GM18858 (cell line): ENCODE measurements at regions not wholly inside any gene's neighbourhood (a gene's known extent, or its start where the extent isn't known, plus 50 kb on each side); places are given as distances from the start of the nearest gene placed in this dataset.
A peak's percentile ranks its signal among the peaks of the same experiment; 100 is the strongest.
"Not testable (repeated sequence)": the region's sequence is repeated elsewhere in the genome, so short reads cannot be mapped to it uniquely, and the experiment has no call there.

Source experiments
- ATAC-seq: cut with Tn5 transposase; IDR thresholded peaks from one replicate; pipeline ENCODE4 v1.9.1; 2021; ENCODE audit not compliant: unreplicated experiment

GRCh38 chrX:3811331-3812311 is 98.2 kb upstream of the PRKX start:
- peak; percentile 24 for ATAC-seq

- no peak for ATAC-seq
Measured at GRCh38 chrX:3807906-3808305, 94.5 kb upstream of the PRKX start.

DNA sequence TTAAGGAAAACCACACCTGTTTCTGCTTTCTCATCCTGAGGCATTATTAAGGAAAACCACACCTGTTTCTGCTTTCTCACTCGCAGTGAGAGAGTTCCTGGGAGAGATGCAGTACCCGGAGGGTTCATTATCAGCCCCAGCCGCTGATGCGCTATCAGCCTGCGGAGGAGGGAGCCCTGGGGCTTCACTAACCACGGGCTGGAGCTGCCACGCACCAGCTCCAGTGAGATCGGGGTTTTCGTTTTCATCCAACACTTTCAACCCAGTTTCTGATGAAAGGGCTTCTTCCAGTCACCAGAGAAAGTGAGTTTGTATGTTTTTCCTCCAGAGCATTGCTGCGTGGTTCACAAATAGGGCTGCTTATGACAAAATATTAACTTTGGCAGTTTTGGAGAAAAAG is 93.2 kb upstream of the PRKX start:
- ATAC-seq = no peak

- no peak for ATAC-seq
Measured at GRCh38 chrX:3803713-3804112, 90.3 kb upstream of the PRKX start.

DNA sequence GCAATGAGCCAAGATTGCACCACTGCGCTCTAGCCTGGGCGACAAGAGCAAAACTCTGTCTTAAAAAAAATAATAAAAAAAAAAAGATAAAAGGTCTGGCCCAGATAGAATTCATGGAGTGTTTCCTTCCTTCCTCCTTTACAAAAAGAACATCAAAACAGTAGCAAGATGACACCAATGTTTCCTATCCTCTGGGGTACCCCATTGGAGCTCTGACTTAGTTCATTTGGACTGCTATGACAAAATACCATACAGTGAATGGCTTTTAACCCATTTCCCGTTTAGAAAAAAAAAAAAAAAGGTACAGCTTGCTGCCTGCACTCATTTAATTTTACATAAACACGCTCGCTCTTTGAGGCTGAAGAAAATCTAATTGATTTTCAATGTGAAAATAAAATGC is 89.9 kb upstream of the PRKX start:
- ATAC-seq = no peak

- ATAC-seq = not testable (repeated sequence)
Measured at GRCh38 chrX:3795411-3795810, 82.0 kb upstream of the PRKX start.

DNA sequence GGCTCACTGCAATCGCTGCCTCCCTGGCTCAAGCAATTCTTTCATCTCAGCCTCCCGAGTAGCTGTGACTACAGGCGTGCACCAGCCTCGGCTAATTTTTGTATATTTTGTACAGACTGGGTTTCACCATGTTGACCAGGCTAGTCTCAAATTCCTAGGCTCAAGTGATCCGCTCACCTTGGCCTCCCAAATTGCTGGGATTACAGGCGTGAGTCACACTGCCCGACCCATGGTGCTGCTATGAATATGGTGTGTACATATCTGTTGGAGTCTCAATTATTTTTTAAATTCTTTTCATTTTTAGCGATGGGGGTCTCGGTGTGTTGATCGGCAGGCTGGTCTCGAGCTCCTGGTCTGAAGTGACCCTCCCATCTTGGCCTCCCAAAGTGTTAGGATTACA is 78.0 kb upstream of the PRKX start:
- no peak for ATAC-seq

DNA sequence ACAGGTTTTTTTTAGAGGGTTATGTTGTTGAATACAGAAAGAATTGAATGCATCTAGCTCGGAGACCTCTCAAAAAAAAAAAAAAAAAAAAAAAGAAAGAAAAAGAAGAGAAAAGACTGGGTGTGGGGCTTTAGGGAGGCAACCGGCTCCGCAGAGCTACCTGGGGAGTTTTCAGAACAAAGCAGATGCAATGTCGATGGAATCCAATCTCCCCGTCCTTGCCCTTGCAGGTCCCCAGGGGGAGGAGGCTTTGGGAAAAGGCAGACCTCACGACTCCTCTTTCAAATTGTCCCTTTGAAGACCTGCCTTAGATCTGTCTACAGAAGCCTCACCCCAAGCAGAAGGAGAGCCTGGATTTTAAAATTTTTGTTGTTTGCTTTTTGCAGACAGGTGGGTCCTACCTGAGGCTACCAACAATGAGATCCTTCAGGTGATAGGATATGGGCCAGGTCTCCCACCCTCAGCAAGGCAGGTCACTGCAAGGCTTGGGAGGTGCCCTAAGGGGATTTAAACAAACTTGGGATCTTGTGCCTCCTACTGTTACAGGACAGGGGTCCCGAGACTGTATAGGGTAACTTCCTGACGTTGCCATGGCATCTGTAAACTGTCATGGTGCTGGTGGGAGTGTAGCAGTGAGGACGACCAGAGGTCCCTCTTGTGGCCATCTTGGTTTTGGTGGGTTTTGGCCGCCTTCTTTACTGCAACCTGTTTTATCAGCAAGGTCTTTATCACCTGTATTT is 75.2 kb upstream of the PRKX start:
- no peak for ATAC-seq

DNA sequence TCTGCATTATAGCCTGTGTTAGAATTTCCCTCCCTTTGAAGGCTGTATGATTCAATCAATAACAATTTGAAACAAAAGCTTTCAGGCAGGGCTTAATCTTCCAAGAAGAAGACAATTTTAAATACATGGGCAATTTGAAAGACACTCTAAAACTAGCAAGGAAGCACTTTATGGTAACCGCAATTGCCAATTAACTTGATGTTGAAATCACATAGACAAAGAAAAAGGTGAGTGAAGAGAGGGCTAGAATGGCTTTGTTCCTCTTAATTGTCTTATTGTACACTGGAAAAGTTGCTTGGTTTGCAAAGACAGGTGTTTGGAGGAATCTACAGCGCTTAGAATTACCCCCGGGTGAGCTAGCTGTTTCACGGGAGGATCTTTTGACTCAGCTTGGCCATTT is 74.4 kb upstream of the PRKX start:
- no peak for ATAC-seq

DNA sequence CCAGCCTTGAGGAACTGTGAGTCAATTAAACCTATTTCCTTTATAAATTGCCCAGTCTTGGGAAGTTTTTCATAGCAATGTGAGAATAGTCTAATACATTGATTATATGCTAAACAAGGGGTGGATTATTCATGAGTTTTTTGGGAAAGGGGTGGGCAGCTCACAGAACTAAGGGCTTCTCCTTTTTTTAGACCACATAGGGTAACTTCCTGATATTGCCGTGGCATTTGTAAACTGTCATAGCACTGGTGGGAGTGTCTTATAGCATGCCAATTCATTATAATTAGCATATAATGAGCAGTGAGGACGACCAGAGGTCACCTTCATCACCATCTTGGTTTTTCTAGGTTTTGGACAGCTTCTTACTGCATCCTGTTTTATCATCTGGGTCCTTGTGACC is 72.4 kb upstream of the PRKX start:
- not testable (repeated sequence) for ATAC-seq

GRCh38 chrX:3780564-3780963 is 67.1 kb upstream of the PRKX start:
- ATAC-seq = no peak

- ATAC-seq = no peak
Measured at GRCh38 chrX:3779546-3779945, 66.1 kb upstream of the PRKX start.

DNA sequence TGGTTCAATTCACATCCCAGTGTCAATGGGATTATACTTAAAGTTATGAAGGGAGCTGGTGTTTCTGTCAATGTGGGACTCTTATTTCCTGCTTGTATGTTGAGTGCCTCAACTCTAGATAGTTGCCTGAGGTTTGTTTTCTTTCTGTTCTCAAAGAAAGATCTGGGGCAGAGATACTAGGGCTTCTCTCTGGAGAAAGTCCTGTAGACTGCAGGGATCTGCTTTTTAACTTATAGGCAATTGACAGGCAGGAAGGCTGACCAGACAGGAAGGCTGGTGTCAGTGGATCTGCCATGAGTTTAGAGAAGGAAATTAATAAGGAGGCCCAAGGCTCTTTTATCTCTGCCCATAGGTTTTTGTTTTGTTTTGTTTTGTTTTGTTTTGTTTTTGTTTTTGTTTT is 64.0 kb upstream of the PRKX start:
- no peak for ATAC-seq

DNA sequence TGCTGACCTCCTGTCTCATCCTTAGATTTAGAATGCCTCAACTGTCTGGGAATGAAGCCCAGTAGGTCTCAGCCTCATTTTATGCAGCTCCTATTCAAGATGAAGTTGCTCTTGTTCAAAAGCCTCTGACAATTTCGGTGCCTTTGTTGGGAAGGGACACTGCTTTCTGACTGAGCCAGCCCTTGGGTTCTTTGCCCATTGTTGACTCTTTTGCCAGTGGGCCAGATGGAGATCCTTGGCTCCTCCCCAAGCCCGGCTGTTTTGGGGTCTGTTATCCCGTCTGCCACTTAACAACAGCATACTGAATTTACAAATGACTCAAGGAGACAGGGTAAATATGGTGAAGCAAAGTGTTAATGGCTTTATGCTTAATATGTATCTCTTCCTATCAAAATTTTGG is 58.3 kb upstream of the PRKX start:
- no peak for ATAC-seq

GRCh38 chrX:3768881-3769280 is 55.4 kb upstream of the PRKX start:
- ATAC-seq = no peak
